ENCODE measurements at regions not wholly inside any gene's neighbourhood (a gene's known extent, or its start where the extent isn't known, plus 50 kb on each side); places are given as distances from the start of the nearest gene placed in this dataset.

DNA sequence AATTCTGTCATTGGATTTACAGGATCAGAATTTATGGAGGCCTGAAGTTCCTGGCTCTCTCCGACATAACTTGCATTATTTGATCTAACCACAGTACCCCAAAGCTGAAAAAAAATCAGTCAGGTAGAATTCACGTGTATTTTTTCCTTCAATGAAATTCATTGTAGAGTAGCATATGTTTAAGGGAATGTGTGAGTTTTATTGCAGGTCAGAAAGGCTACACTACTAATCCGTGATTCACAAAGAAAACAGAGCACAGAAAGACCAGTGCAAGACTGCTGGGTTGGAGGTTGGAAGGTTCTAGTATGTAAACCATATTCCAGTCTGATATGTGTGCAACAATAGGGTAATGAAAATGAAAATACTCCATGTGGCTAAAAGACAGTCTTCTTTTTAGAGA is 247.0 kb upstream of the FERD3L start:
- Histone ChIP-seq H3K9me3 (peaks cover 0 to 7% (median 1%) of the 10 kb centered on the region in 8 donors), H3K4me1 (no peaks in the 10 kb centered on the region), H3K4me3 (no peak overlapping the region), H3K36me3 (no peaks in the 10 kb centered on the region), H3K27me3 (replicated peaks in 1 of 7) (no peaks in the 10 kb centered on the region), H3K27ac (no peak overlapping the region)
- no peak for DNase-seq
- intact Hi-C loops (cut with DNase I; ENCODE audit: low total_unique reads), result no loop called here
- WGBS, 5 donors, result 75 to 84% (median 81%) methylated on average over 3 of the region's 3 CpGs
- no peak for TF ChIP-seq POLR2A (IDR thresholded peaks at IDR 0.05)
- no peak for TF ChIP-seq POLR2AphosphoS5 (IDR thresholded peaks at IDR 0.05)
- TF ChIP-seq, protein P1, sequence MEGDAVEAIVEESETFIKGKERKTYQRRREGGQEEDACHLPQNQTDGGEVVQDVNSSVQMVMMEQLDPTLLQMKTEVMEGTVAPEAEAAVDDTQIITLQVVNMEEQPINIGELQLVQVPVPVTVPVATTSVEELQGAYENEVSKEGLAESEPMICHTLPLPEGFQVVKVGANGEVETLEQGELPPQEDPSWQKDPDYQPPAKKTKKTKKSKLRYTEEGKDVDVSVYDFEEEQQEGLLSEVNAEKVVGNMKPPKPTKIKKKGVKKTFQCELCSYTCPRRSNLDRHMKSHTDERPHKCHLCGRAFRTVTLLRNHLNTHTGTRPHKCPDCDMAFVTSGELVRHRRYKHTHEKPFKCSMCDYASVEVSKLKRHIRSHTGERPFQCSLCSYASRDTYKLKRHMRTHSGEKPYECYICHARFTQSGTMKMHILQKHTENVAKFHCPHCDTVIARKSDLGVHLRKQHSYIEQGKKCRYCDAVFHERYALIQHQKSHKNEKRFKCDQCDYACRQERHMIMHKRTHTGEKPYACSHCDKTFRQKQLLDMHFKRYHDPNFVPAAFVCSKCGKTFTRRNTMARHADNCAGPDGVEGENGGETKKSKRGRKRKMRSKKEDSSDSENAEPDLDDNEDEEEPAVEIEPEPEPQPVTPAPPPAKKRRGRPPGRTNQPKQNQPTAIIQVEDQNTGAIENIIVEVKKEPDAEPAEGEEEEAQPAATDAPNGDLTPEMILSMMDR (IDR thresholded peaks at IDR 0.05 in 8 of 11, conservative IDR thresholded peaks at IDR 0.05 in 3 of 11), result no peak

DNA sequence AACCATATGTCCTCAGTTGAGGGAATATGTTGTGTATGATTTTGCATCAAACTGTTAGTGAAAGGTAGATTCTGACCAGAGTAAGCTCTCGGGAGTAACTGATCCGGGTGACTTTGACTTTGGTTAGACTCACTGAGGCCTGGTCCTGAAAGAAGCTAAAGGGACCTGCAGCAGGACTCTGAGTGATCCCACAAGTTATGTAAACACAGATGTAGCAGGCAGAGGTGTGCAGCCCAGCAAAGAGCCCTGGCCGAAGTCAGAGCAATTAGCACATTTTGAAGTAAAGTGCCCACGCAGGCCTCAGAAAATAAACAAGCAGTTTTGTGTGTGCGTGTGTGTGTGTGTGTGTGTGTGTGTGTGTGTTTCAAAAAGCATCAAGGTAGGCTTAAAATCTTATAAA is 245.6 kb upstream of the FERD3L start:
- Histone ChIP-seq H3K4me3 (no peak overlapping the region), H3K27me3 (replicated peaks in 1 of 7) (no peaks in the 10 kb centered on the region), H3K4me1 (no peaks in the 10 kb centered on the region), H3K36me3 (no peaks in the 10 kb centered on the region), H3K9me3 (peaks cover 0 to 7% (median 1%) of the 10 kb centered on the region in 8 donors), H3K27ac (no peak overlapping the region)
- 58 to 76% (median 61%) methylated on average over 5 of the region's 5 CpGs for WGBS, 5 donors
- intact Hi-C loops (cut with DNase I; ENCODE audit: low total_unique reads), result no loop called here
- TF ChIP-seq POLR2AphosphoS5 (IDR thresholded peaks at IDR 0.05), result no peak
- TF ChIP-seq, protein P1 (IDR thresholded peaks at IDR 0.05 in 8 of 11, conservative IDR thresholded peaks at IDR 0.05 in 3 of 11), result no peak
- no peak for TF ChIP-seq POLR2A (IDR thresholded peaks at IDR 0.05)
- DNase-seq, result no peak

DNA sequence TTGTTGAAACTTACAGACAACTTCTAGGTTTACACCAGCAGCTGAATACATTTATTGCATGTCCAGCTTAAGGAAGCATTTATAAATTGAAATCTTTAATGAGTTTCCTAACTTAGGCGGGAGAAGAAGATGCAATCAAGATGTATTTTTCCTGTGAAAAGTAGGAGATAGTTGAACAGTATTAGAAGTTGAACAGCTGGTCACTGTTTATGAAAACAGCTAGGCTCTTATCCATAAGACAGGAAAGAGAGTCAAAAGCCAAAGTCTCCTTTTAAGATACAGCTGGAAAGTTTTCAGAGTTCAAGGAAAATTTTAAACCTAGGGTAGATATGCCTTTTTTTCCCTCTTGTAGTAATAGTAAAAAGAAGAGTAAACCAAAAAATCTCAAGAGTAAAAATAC is 236.1 kb upstream of the FERD3L start:
- intact Hi-C loops (cut with DNase I; ENCODE audit: low total_unique reads), result no loop called here
- Histone ChIP-seq H3K9me3 (no peaks in the 10 kb centered on the region), H3K4me1 (no peaks in the 10 kb centered on the region), H3K27ac (no peak overlapping the region), H3K4me3 (no peak overlapping the region), H3K27me3 (replicated peaks in 1 of 7) (no peaks in the 10 kb centered on the region), H3K36me3 (no peaks in the 10 kb centered on the region)
- no peak for DNase-seq
- 58 to 82% (median 66%) methylated on average over 1 of the region's 1 CpG for WGBS, 5 donors
- TF ChIP-seq POLR2AphosphoS5 (IDR thresholded peaks at IDR 0.05), result no peak
- TF ChIP-seq, protein P1 (IDR thresholded peaks at IDR 0.05 in 8 of 11, conservative IDR thresholded peaks at IDR 0.05 in 3 of 11), result no peak
- no peak for TF ChIP-seq POLR2A (IDR thresholded peaks at IDR 0.05)

DNA sequence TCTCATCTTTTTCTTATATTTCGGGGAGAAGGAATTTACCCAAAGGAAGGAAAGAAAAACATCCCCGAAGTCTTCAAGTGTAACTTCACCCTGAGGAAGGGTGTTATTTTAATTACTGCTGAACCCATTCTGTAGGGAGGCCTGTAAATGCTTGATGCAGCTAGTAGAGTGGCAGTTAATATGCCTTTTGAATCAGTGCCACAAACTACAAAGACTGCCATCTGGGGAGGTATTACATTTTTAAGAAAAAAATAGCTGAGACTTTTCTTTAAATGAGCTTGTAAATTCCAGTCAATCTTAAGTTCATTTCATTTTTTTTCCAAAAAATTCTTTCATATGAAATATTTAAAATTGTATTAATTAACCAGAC is 233.1 kb upstream of the FERD3L start:
- intact Hi-C loops (cut with DNase I; ENCODE audit: low total_unique reads), result no loop called here
- no peak overlapping the region for H3K27ac ChIP-seq
- TF ChIP-seq POLR2AphosphoS5 (IDR thresholded peaks at IDR 0.05) (no peak), POLR2A (IDR thresholded peaks at IDR 0.05) (no peak)
- TF ChIP-seq, protein P1 (IDR thresholded peaks at IDR 0.05 in 8 of 11, conservative IDR thresholded peaks at IDR 0.05 in 3 of 11), result no peak
- H3K36me3 ChIP-seq, result no peaks in the 10 kb centered on the region
- no peaks in the 10 kb centered on the region for H3K4me1 ChIP-seq
- H3K4me3 ChIP-seq, result no peak overlapping the region
- H3K9me3 ChIP-seq, result peaks cover 0 to 6% (median 0%) of the 10 kb centered on the region in 8 donors
- no peak for DNase-seq
- no peaks in the 10 kb centered on the region for H3K27me3 ChIP-seq (replicated peaks in 1 of 7)
- 53 to 76% (median 74%) methylated on average over 2 of the region's 2 CpGs for WGBS, 5 donors
